HFFc6 (cell line): ENCODE measurements at regions not wholly inside any gene's neighbourhood (a gene's known extent, or its start where the extent isn't known, plus 50 kb on each side); places are given as distances from the start of the nearest gene placed in this dataset.
"Not testable (repeated sequence)": the region's sequence is repeated elsewhere in the genome, so short reads cannot be mapped to it uniquely, and the experiment has no call there.

ENCODE experiments used
- DNase-seq: peaks from one replicate; pipeline ENCODE4 v3.0.0-alpha.2; 2018
- H3K27ac Mint-ChIP-seq: 2 replicates; pipeline ENCODE4 v1.8.0; 2020; ENCODE audit warnings: mild to moderate bottlenecking, mixed read lengths
- H3K27me3 Mint-ChIP-seq: 2 replicates; pipeline ENCODE4 v1.8.0; 2021; ENCODE audit warnings: mild to moderate bottlenecking, moderate library complexity, mixed read lengths; ENCODE audit not compliant: insufficient read depth
- H3K36me3 Mint-ChIP-seq: 2 replicates; pipeline ENCODE4 v1.8.0; 2021; ENCODE audit warnings: low read depth, mixed read lengths
- H3K4me1 Mint-ChIP-seq: 2 replicates; pipeline ENCODE4 v1.8.0; 2020; ENCODE audit warnings: low read depth, mixed read lengths
- H3K4me3 Mint-ChIP-seq: 2 replicates; pipeline ENCODE4 v1.8.0; 2020; ENCODE audit warnings: mild to moderate bottlenecking, moderate library complexity, mixed read lengths
- H3K9me3 Mint-ChIP-seq: 2 replicates; pipeline ENCODE4 v1.8.0; 2020; ENCODE audit warnings: mild to moderate bottlenecking, mixed read lengths
- CTCF ChIP-seq: fragments of 200-600 bp; sonication (generic); IDR thresholded peaks from 2 replicates; pipeline ENCODE4 v1.5.0; 2021; ENCODE audit warnings: antibody characterized with exemption, mild to moderate bottlenecking

- DNase-seq = no peak
- Mint-ChIP-seq H3K27me3 (no peaks in the 10 kb centered on the region; the same call in 1 of the 2 replicates), H3K27ac (no peak overlapping the region), H3K36me3 (peaks cover 6% of the 10 kb centered on the region; the same call in 1 of the 2 replicates), H3K4me1 (no peaks in the 10 kb centered on the region), H3K9me3 (peaks cover 44% of the 10 kb centered on the region), H3K4me3 (no peak overlapping the region)
- TF ChIP-seq CTCF = no peak
Observed at GRCh38 chr3:182509844-182510460, 283.4 kb upstream of the ATP11B start.

GRCh38 chr3:182514236-182514964 lies 278.9 kb upstream of the ATP11B start:
- DNase-seq = no peak
- no peaks in the 10 kb centered on the region for H3K27me3 Mint-ChIP-seq
- peaks cover 47% of the 10 kb centered on the region for H3K9me3 Mint-ChIP-seq
- H3K36me3 Mint-ChIP-seq = peaks cover 6% of the 10 kb centered on the region; the same call in 1 of the 2 replicates
- TF ChIP-seq CTCF = no peak
- H3K27ac Mint-ChIP-seq = no peak overlapping the region
- no peaks in the 10 kb centered on the region for H3K4me1 Mint-ChIP-seq
- H3K4me3 Mint-ChIP-seq = no peak overlapping the region

- Mint-ChIP-seq H3K36me3 (peaks cover 6% of the 10 kb centered on the region; the same call in 1 of the 2 replicates), H3K9me3 (peaks cover 38% of the 10 kb centered on the region), H3K4me3 (no peak overlapping the region), H3K27ac (no peak overlapping the region), H3K4me1 (no peaks in the 10 kb centered on the region), H3K27me3 (no peaks in the 10 kb centered on the region)
- TF ChIP-seq CTCF = no peak
- no peak for DNase-seq
Observed at GRCh38 chr3:182516597-182517336, 276.5 kb upstream of the ATP11B start.

GRCh38 chr3:182519569-182519968 lies 273.7 kb upstream of the ATP11B start:
- TF ChIP-seq CTCF = no peak
- Mint-ChIP-seq H3K27me3 (no peaks in the 10 kb centered on the region), H3K36me3 (no peaks in the 10 kb centered on the region), H3K27ac (no peak overlapping the region), H3K4me1 (no peaks in the 10 kb centered on the region), H3K4me3 (no peak overlapping the region), H3K9me3 (peaks cover 33% of the 10 kb centered on the region)
- no peak for DNase-seq

GRCh38 chr3:182521339-182521738 lies 272.0 kb upstream of the ATP11B start:
- no peaks in the 10 kb centered on the region for H3K4me1 Mint-ChIP-seq
- DNase-seq = no peak
- H3K4me3 Mint-ChIP-seq = no peak overlapping the region
- no peaks in the 10 kb centered on the region for H3K36me3 Mint-ChIP-seq
- no peak for TF ChIP-seq CTCF
- no peaks in the 10 kb centered on the region for H3K27me3 Mint-ChIP-seq
- H3K9me3 Mint-ChIP-seq = peaks cover 23% of the 10 kb centered on the region
- H3K27ac Mint-ChIP-seq = no peak overlapping the region

GRCh38 chr3:182523424-182523823 lies 269.9 kb upstream of the ATP11B start:
- H3K9me3 Mint-ChIP-seq = peaks cover 15% of the 10 kb centered on the region
- H3K4me3 Mint-ChIP-seq, H3K27me3 Mint-ChIP-seq, H3K4me1 Mint-ChIP-seq, H3K36me3 Mint-ChIP-seq, DNase-seq, H3K27ac Mint-ChIP-seq: not testable (repeated sequence)
